ENCODE measurements at regions not wholly inside any gene's neighbourhood (a gene's known extent, or its start where the extent isn't known, plus 50 kb on each side); places are given as distances from the start of the nearest gene placed in this dataset.

DNA sequence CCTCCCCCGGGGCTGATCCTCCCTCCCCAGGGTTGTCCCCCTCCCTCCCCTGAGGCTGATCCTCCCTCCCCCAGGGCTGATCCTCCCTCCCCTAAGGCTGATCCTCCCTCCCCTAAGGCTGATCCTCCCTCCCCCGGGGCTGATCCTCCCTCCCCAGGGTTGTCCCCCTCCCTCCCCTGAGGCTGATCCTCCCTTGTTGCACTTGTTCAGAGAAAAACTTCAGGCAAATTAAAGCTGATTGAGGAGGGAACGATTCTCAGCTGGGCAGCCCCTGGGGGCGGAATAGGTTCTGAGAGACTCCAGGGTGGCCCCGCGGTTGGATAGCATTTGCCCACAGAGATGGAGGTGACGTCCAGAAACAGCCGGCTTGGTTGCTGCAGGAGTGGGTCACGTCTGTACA is 110.7 kb upstream of the ADRA2C start:
- TF ChIP-seq EZH2 (IDR thresholded peaks at IDR 0.05; ENCODE audit: insufficient read depth, poor library complexity, severe bottlenecking) (no peak), EZH2phosphoT487 (IDR thresholded peaks at IDR 0.05; ENCODE audit: insufficient read depth, low read depth) (no peak)

All from GM23248 (cell line).